IMR-90 (cell line): ENCODE measurements at regions not wholly inside any gene's neighbourhood (a gene's known extent, or its start where the extent isn't known, plus 50 kb on each side); places are given as distances from the start of the nearest gene placed in this dataset.

Experiments
- ATAC-seq: fragments of 200-7000 bp; cut with Tn5 transposase; 2 replicates; pipeline ENCODE4 v1.9.1; 2020; ENCODE audit warnings: low read depth, mild to moderate bottlenecking, moderate library complexity
- BruUV-seq: library from RNA; stranded (reverse); fragments of 400-500 nt; replicated peaks from 2 replicates; lab custom pipeline; 2021; lab: Mats Ljungman, UMichigan
- CTCF ChIA-PET: fragments of 300-600 bp; formaldehyde crosslinking; extraction: SDS; loops from one replicate; lab custom pipeline; 2021; ENCODE audit warnings: antibody characterized with exemption; lab: Yijun Ruan, JAX
- POLR2A ChIA-PET: fragments of 300-600 bp; sonication (Branson Sonifier 250); formaldehyde crosslinking; loops from one replicate; lab custom pipeline; 2022; ENCODE audit warnings: antibody characterized with exemption; ENCODE audit not compliant: unreplicated experiment; lab: Charles Lee
- DNase-seq: peaks from one replicate; pipeline ENCODE4 v3.0.0; 2013
- H2AFZ ChIP-seq: replicated peaks from 2 replicates; pipeline ENCODE3; 2013; ENCODE audit warnings: low read length, mild to moderate bottlenecking; ENCODE audit not compliant: poor library complexity
- H2AK5ac ChIP-seq: 2 replicates; pipeline ENCODE4 v1.6.1; 2013; ENCODE audit warnings: low read depth, low read length, inconsistent platforms
- H2AK9ac ChIP-seq: replicated peaks from 2 replicates; pipeline ENCODE3; 2013; ENCODE audit warnings: mild to moderate bottlenecking, low read depth, low read length, moderate library complexity; ENCODE audit not compliant: poor library complexity
- H2BK120ac ChIP-seq: 2 replicates; pipeline ENCODE4 v1.6.1; 2013; ENCODE audit warnings: low read depth, low read length, inconsistent platforms
- H2BK15ac ChIP-seq: 3 replicates; pipeline ENCODE4 v1.6.1; 2013; ENCODE audit warnings: low read depth, low read length, inconsistent platforms
- H2BK20ac ChIP-seq: 2 replicates; pipeline ENCODE4 v1.6.1; 2013; ENCODE audit warnings: low read depth, mild to moderate bottlenecking, inconsistent platforms, low read length, moderate library complexity
- H2BK5ac ChIP-seq: 2 replicates; pipeline ENCODE4 v1.6.1; 2013; ENCODE audit warnings: mild to moderate bottlenecking, low read depth, low read length, inconsistent platforms; ENCODE audit not compliant: poor library complexity, severe bottlenecking
- H3K14ac ChIP-seq: replicated peaks from 2 replicates; pipeline ENCODE4 v1.6.1; 2013; ENCODE audit warnings: low read depth, low read length, inconsistent platforms
- H3K18ac ChIP-seq: 2 replicates; pipeline ENCODE4 v1.6.1; 2013; ENCODE audit warnings: low read depth, low read length, control low read depth
- H3K23ac ChIP-seq: 2 replicates; pipeline ENCODE4 v1.6.1; 2013; ENCODE audit warnings: low read depth, low read length, inconsistent platforms
- H3K27ac ChIP-seq: 2 replicates; pipeline ENCODE4 v1.5.1; 2013; ENCODE audit warnings: mild to moderate bottlenecking, control low read depth, low read length; ENCODE audit not compliant: insufficient read depth
- H3K27me3 ChIP-seq: 2 replicates; pipeline ENCODE4 v1.6.1; 2013; ENCODE audit warnings: low read length; ENCODE audit not compliant: control insufficient read depth, insufficient read depth
- H3K36me3 ChIP-seq: 2 replicates; pipeline ENCODE4 v1.6.1; 2013; ENCODE audit warnings: low read length, mixed read lengths; ENCODE audit not compliant: control insufficient read depth, insufficient read depth
- H3K4ac ChIP-seq: 2 replicates; pipeline ENCODE4 v1.6.1; 2013; ENCODE audit warnings: low read depth, low read length, inconsistent platforms
- H3K4me1 ChIP-seq: 2 replicates; pipeline ENCODE4 v1.6.1; 2013; ENCODE audit warnings: low read length, mixed read lengths; ENCODE audit not compliant: control insufficient read depth, insufficient read depth
- H3K4me2 ChIP-seq: 2 replicates; pipeline ENCODE4 v1.6.1; 2013; ENCODE audit warnings: low read depth, mild to moderate bottlenecking, control low read depth, low read length, moderate library complexity
- H3K4me3 ChIP-seq: 2 replicates; pipeline ENCODE4 v1.5.1; 2013; ENCODE audit warnings: low read depth, mild to moderate bottlenecking, control low read depth, low read length, moderate library complexity; ENCODE audit not compliant: insufficient read depth
- H3K56ac ChIP-seq: 2 replicates; pipeline ENCODE4 v1.6.1; 2013; ENCODE audit warnings: low read length, inconsistent platforms; ENCODE audit not compliant: insufficient read depth; ENCODE audit errors: extremely low read depth
- H3K79me1 ChIP-seq, 2 experiments: 2 replicates each; pipeline ENCODE4 v1.6.1; 2013; ENCODE audit warnings: low read length in 2 of 2, inconsistent platforms in 1 of 2, low read depth in 1 of 2
- H3K9ac ChIP-seq: 2 replicates; pipeline ENCODE4 v1.6.1; 2013; ENCODE audit warnings: low read depth, low read length, control low read depth
- H3K9me1 ChIP-seq: 2 replicates; pipeline ENCODE4 v1.6.1; 2013; ENCODE audit warnings: low read length, inconsistent platforms; ENCODE audit not compliant: insufficient read depth
- H3K9me3 ChIP-seq: 2 replicates; pipeline ENCODE4 v1.6.1; 2013; ENCODE audit warnings: low read length; ENCODE audit not compliant: control insufficient read depth, insufficient read depth
- H4K20me1 ChIP-seq: 2 replicates; pipeline ENCODE4 v1.6.1; 2013; ENCODE audit warnings: low read length, inconsistent platforms; ENCODE audit not compliant: insufficient read depth
- H4K5ac ChIP-seq: 2 replicates; pipeline ENCODE4 v1.6.1; 2013; ENCODE audit warnings: mild to moderate bottlenecking, low read depth, low read length, control low read depth
- H4K8ac ChIP-seq, 2 experiments: 2 replicates each; pipeline ENCODE4 v1.6.1; 2013; ENCODE audit warnings: low read depth in 2 of 2, low read length in 2 of 2, control low read depth in 1 of 2, inconsistent platforms in 1 of 2
- H4K91ac ChIP-seq: 2 replicates; pipeline ENCODE4 v1.6.1; 2013; ENCODE audit warnings: low read depth, low read length, inconsistent platforms; ENCODE audit not compliant: insufficient read depth
- BHLHE40 ChIP-seq: fragments of 150-350 bp; IDR thresholded peaks from 2 replicates; pipeline ENCODE4 v1.6.1; 2016; ENCODE audit warnings: mild to moderate bottlenecking, low read depth, low read length
- CHD1 ChIP-seq: IDR thresholded peaks from 2 replicates; pipeline ENCODE4 v1.6.1; 2012; ENCODE audit warnings: low read depth, low read length, improper control_type of control experiment
- FOS ChIP-seq: fragments of 150-350 bp; IDR thresholded peaks from 2 replicates; pipeline ENCODE4 v1.6.1; 2016; ENCODE audit warnings: low read depth, low read length
- MAFK ChIP-seq: IDR thresholded peaks from 2 replicates; pipeline ENCODE4 v1.6.1; 2012; ENCODE audit warnings: low read depth, low read length, improper control_type of control experiment
- MAZ ChIP-seq: IDR thresholded peaks from 2 replicates; pipeline ENCODE4 v1.6.1; 2012; ENCODE audit warnings: low read depth, mild to moderate bottlenecking, low read length, improper control_type of control experiment, moderate library complexity, borderline replicate concordance
- MXI1 ChIP-seq: IDR thresholded peaks from 2 replicates; pipeline ENCODE4 v1.6.1; 2012; ENCODE audit warnings: low read depth, mild to moderate bottlenecking, low read length, moderate library complexity, borderline replicate concordance
- NFE2L2 ChIP-seq: fragments of 150-350 bp; IDR thresholded peaks from 2 replicates; pipeline ENCODE4 v1.6.1; 2016; ENCODE audit warnings: low read depth, mild to moderate bottlenecking, low read length
- POLR2A ChIP-seq: IDR thresholded peaks from 2 replicates; pipeline ENCODE4 v1.6.1; 2012; ENCODE audit warnings: mild to moderate bottlenecking, low read depth, low read length
- RAD21 ChIP-seq: IDR thresholded peaks from 2 replicates; pipeline ENCODE4 v1.6.1; 2012; ENCODE audit warnings: low read length, improper control_type of control experiment
- RCOR1 ChIP-seq: IDR thresholded peaks from 2 replicates; pipeline ENCODE4 v1.6.1; 2012; ENCODE audit warnings: mild to moderate bottlenecking, low read length, improper control_type of control experiment; ENCODE audit not compliant: insufficient replicate concordance
- WGBS, 2 experiments: methylation state at CpG; one replicate each; pipeline versions ENCODE4 v1.1.5 to v1.1.7; 2013; ENCODE audit warnings: missing lambda C conversion rate in 2 of 2; ENCODE audit not compliant: insufficient read length in 1 of 2; ENCODE audit errors: extremely low coverage in 2 of 2; 5-methylcytosine and 5-hydroxymethylcytosine counted together
- dilution Hi-C: fragments of 300-500 bp; cut with HindIII; formaldehyde crosslinking; loops from one replicate; pipeline ENCODE4 v1.14.3; 2018; ENCODE audit warnings: low sequenced_read_pairs; ENCODE audit not compliant: unreplicated experiment
- in situ Hi-C: fragments of 300-500 bp; cut with MboI; formaldehyde crosslinking; loops from 3 replicates; pipeline ENCODE4 v1.14.3; 2019; ENCODE audit warnings: low sequenced_read_pairs, inconsistent platforms, mixed read lengths
- intact Hi-C: fragments of 100-400 bp; cut with micrococcal nuclease; formaldehyde crosslinking; loops from 2 replicates; pipeline ENCODE4 v1.10.0; 2022
- TF ChIP-seq, protein P1 (sequence below): fragments of 150-350 bp; IDR thresholded peaks from 2 replicates; pipeline ENCODE4 v1.6.1; 2017; ENCODE audit warnings: mild to moderate bottlenecking, antibody characterized with exemption, low read length, low read depth
- TF ChIP-seq, protein P2 (sequence below): conservative IDR thresholded peaks from 2 replicates; pipeline ENCODE4 v1.5.1; 2012; ENCODE audit warnings: mild to moderate bottlenecking, low read depth, low read length, improper control_type of control experiment
- TF ChIP-seq, protein P3 (sequence below): fragments of 150-350 bp; IDR thresholded peaks from 2 replicates; pipeline ENCODE4 v1.6.1; 2016; ENCODE audit warnings: low read depth, mild to moderate bottlenecking, low read length, moderate library complexity, borderline replicate concordance

DNA sequence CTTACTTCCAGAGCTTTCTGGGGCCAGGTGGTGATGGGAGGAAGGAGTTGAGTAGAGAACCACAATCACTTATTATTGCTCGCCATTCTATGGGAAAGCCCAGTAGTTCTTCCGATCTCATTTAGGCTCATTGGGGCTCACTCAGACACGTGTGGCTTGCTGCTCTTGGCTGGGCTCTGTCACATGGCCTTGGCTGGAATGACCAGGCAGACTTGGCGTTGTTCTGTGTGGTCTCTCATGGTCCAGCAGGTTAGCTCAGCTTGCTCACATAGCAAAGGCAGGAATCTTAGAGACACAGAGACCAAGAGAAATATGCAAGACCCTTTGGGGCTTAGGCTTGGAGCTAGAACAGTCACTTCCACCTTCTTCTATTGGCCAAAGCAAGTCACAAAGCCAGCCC, 261.2 kb downstream of the LOXHD1 start:
- H3K27me3 ChIP-seq, result no peaks in the 10 kb centered on the region; the same call in 1 of the 2 replicates
- dilution Hi-C loops, result no loop called here
- DNase-seq (no peak), ATAC-seq (no peak)
- intact Hi-C loops, result no loop called here
- H3K4me1 ChIP-seq, result no peaks in the 10 kb centered on the region
- no TSS peak for BruUV-seq
- no peak overlapping the region for H4K91ac ChIP-seq
- in situ Hi-C loops, result no loop called here
- no peak overlapping the region for H3K14ac ChIP-seq
- no peak overlapping the region for H4K5ac ChIP-seq
- CTCF ChIA-PET, result no interaction called here
- H3K18ac ChIP-seq, result no peak overlapping the region
- H3K4me2 ChIP-seq, result no peak overlapping the region
- H2BK120ac ChIP-seq, result no peak overlapping the region
- no peak overlapping the region for H3K4ac ChIP-seq
- no peaks in the 10 kb centered on the region for H4K20me1 ChIP-seq
- H4K8ac ChIP-seq, result no peak overlapping the region
- no peak overlapping the region for H2BK5ac ChIP-seq
- no peak overlapping the region for H2BK15ac ChIP-seq
- H3K27ac ChIP-seq, result no peak overlapping the region
- no peak overlapping the region for H2AFZ ChIP-seq
- no peak overlapping the region for H2AK5ac ChIP-seq
- 68% methylated on average over 3 of the region's 4 CpGs; no CpG with 5 or more reads in 1 of the 2 experiments for WGBS, 2 experiments
- H3K4me3 ChIP-seq, result no peak overlapping the region
- H3K36me3 ChIP-seq, result no peaks in the 10 kb centered on the region
- no peak overlapping the region for H2BK20ac ChIP-seq
- no peaks in the 10 kb centered on the region for H3K9me1 ChIP-seq
- H3K79me1 ChIP-seq, result no peaks in the 10 kb centered on the region
- H2AK9ac ChIP-seq, result no peak overlapping the region
- no peak overlapping the region for H3K23ac ChIP-seq
- POLR2A ChIA-PET, result no interaction called here
- H3K9ac ChIP-seq, result no peak overlapping the region
- H3K56ac ChIP-seq, result no peak overlapping the region
- no peaks in the 10 kb centered on the region for H3K9me3 ChIP-seq
- TF ChIP-seq RCOR1, result no peak
- TF ChIP-seq CHD1, result no peak
- no peak for TF ChIP-seq POLR2A
- TF ChIP-seq BHLHE40, result no peak
- TF ChIP-seq, protein P1, sequence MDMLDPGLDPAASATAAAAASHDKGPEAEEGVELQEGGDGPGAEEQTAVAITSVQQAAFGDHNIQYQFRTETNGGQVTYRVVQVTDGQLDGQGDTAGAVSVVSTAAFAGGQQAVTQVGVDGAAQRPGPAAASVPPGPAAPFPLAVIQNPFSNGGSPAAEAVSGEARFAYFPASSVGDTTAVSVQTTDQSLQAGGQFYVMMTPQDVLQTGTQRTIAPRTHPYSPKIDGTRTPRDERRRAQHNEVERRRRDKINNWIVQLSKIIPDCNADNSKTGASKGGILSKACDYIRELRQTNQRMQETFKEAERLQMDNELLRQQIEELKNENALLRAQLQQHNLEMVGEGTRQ, result no peak
- TF ChIP-seq RAD21, result no peak
- no peak for TF ChIP-seq FOS
- no peak for TF ChIP-seq MXI1
- TF ChIP-seq NFE2L2, result no peak
- TF ChIP-seq, protein P2, sequence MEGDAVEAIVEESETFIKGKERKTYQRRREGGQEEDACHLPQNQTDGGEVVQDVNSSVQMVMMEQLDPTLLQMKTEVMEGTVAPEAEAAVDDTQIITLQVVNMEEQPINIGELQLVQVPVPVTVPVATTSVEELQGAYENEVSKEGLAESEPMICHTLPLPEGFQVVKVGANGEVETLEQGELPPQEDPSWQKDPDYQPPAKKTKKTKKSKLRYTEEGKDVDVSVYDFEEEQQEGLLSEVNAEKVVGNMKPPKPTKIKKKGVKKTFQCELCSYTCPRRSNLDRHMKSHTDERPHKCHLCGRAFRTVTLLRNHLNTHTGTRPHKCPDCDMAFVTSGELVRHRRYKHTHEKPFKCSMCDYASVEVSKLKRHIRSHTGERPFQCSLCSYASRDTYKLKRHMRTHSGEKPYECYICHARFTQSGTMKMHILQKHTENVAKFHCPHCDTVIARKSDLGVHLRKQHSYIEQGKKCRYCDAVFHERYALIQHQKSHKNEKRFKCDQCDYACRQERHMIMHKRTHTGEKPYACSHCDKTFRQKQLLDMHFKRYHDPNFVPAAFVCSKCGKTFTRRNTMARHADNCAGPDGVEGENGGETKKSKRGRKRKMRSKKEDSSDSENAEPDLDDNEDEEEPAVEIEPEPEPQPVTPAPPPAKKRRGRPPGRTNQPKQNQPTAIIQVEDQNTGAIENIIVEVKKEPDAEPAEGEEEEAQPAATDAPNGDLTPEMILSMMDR, result no peak
- TF ChIP-seq, protein P3, sequence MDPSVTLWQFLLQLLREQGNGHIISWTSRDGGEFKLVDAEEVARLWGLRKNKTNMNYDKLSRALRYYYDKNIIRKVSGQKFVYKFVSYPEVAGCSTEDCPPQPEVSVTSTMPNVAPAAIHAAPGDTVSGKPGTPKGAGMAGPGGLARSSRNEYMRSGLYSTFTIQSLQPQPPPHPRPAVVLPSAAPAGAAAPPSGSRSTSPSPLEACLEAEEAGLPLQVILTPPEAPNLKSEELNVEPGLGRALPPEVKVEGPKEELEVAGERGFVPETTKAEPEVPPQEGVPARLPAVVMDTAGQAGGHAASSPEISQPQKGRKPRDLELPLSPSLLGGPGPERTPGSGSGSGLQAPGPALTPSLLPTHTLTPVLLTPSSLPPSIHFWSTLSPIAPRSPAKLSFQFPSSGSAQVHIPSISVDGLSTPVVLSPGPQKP, result no peak
- no peak for TF ChIP-seq MAFK
- no peak for TF ChIP-seq MAZ
